ENCODE measurements at regions not wholly inside any gene's neighbourhood (a gene's known extent, or its start where the extent isn't known, plus 50 kb on each side); places are given as distances from the start of the nearest gene placed in this dataset.

- TF ChIP-seq REST (IDR thresholded peaks at IDR 0.05; ENCODE audit: insufficient read depth in 1 of 2, low read depth in 2 of 2, low read length in 2 of 2): no peak
Observed at GRCh38 chr20:11808841-11809240, 108.9 kb upstream of the BTBD3 start.

GRCh38 chr20:11810311-11811083 is 107.2 kb upstream of the BTBD3 start:
- TF ChIP-seq TAF1 (IDR thresholded peaks at IDR 0.05; ENCODE audit: borderline replicate concordance, insufficient read depth, low read length): no peak
- TF ChIP-seq REST (IDR thresholded peaks at IDR 0.05; ENCODE audit: insufficient read depth in 1 of 2, low read depth in 2 of 2, low read length in 2 of 2): no peak
- no peak for TF ChIP-seq SIN3A (IDR thresholded peaks at IDR 0.05; ENCODE audit: borderline replicate concordance, insufficient read depth, low read length)
- no peak for TF ChIP-seq FOXP2 (optimal IDR thresholded peaks at IDR 0.05; ENCODE audit: borderline replicate concordance, extremely low read depth, extremely low read length, insufficient read depth)
- TF ChIP-seq POLR2AphosphoS5 (IDR thresholded peaks at IDR 0.05; ENCODE audit: low read depth, low read length): no peak

GRCh38 chr20:11813106-11813890 is 104.4 kb upstream of the BTBD3 start:
- TF ChIP-seq FOXP2 (optimal IDR thresholded peaks at IDR 0.05; ENCODE audit: borderline replicate concordance, extremely low read depth, extremely low read length, insufficient read depth) (no peak), SIN3A (IDR thresholded peaks at IDR 0.05; ENCODE audit: borderline replicate concordance, insufficient read depth, low read length) (no peak), REST (IDR thresholded peaks at IDR 0.05; ENCODE audit: insufficient read depth in 1 of 2, low read depth in 2 of 2, low read length in 2 of 2) (no peak)

GRCh38 chr20:11814267-11814666 is 103.4 kb upstream of the BTBD3 start:
- TF ChIP-seq FOXP2 (optimal IDR thresholded peaks at IDR 0.05; ENCODE audit: borderline replicate concordance, extremely low read depth, extremely low read length, insufficient read depth) (no peak), POLR2AphosphoS5 (IDR thresholded peaks at IDR 0.05; ENCODE audit: low read depth, low read length) (no peak), REST (IDR thresholded peaks at IDR 0.05; ENCODE audit: insufficient read depth in 1 of 2, low read depth in 2 of 2, low read length in 2 of 2) (no peak), TAF1 (IDR thresholded peaks at IDR 0.05; ENCODE audit: borderline replicate concordance, insufficient read depth, low read length) (no peak), SIN3A (IDR thresholded peaks at IDR 0.05; ENCODE audit: borderline replicate concordance, insufficient read depth, low read length) (no peak)
